Smooth muscle cell (in vitro differentiated cells): ENCODE measurements at regions not wholly inside any gene's neighbourhood (a gene's known extent, or its start where the extent isn't known, plus 50 kb on each side); places are given as distances from the start of the nearest gene placed in this dataset.

Source experiments
- DNase-seq: peaks from one replicate; lab custom pipeline; 2025; ENCODE audit not compliant: unreplicated experiment; lab: John Stamatoyannopoulos, UW
- H2AFZ ChIP-seq: fragments of 200-600 bp; sonication (generic); 2 replicates; pipeline ENCODE4 v1.6.0; 2016; ENCODE audit warnings: antibody characterized with exemption, low read depth, mild to moderate bottlenecking
- H3F3A ChIP-seq: fragments of 200-600 bp; sonication (generic); 2 replicates; pipeline ENCODE4 v1.6.0; 2017; ENCODE audit warnings: antibody characterized with exemption, low read depth
- H3K27ac ChIP-seq: fragments of 200-600 bp; sonication (generic); 2 replicates; pipeline ENCODE4 v1.5.1; 2016; ENCODE audit warnings: low read depth, mild to moderate bottlenecking
- H3K27me3 ChIP-seq: fragments of 200-600 bp; sonication (generic); 2 replicates; pipeline ENCODE4 v1.6.1; 2016; ENCODE audit warnings: low read depth, mild to moderate bottlenecking
- H3K36me3 ChIP-seq: fragments of 200-600 bp; sonication (generic); 2 replicates; pipeline ENCODE4 v1.5.1; 2016; ENCODE audit warnings: low read depth
- H3K4me1 ChIP-seq: fragments of 200-600 bp; sonication (generic); 2 replicates; pipeline ENCODE4 v1.5.1; 2016; ENCODE audit warnings: low read depth
- H3K4me2 ChIP-seq: fragments of 200-600 bp; sonication (generic); 2 replicates; pipeline ENCODE4 v1.6.0; 2016; ENCODE audit warnings: mild to moderate bottlenecking
- H3K4me3 ChIP-seq: fragments of 200-600 bp; sonication (generic); 2 replicates; pipeline ENCODE4 v1.5.1; 2016; ENCODE audit warnings: mild to moderate bottlenecking
- H3K79me2 ChIP-seq: fragments of 200-600 bp; sonication (generic); 2 replicates; pipeline ENCODE4 v1.6.0; 2016; ENCODE audit warnings: low read depth, mild to moderate bottlenecking
- H3K9ac ChIP-seq: fragments of 200-600 bp; sonication (generic); 2 replicates; pipeline ENCODE4 v1.6.0; 2016; ENCODE audit warnings: low read depth
- H3K9me3 ChIP-seq: fragments of 200-600 bp; sonication (generic); replicated peaks from 2 replicates; pipeline ENCODE4 v1.5.1; 2016; ENCODE audit warnings: low read depth
- H4K20me1 ChIP-seq: fragments of 200-600 bp; sonication (generic); 2 replicates; pipeline ENCODE4 v1.6.0; 2016; ENCODE audit warnings: low read depth
- CTCF ChIP-seq: fragments of 200-600 bp; sonication (generic); IDR thresholded peaks from 2 replicates; pipeline ENCODE4 v1.5.1; 2017; ENCODE audit warnings: borderline replicate concordance, mild to moderate bottlenecking, antibody characterized with exemption; ENCODE audit not compliant: insufficient read depth, poor library complexity, severe bottlenecking
- WGBS: methylation state at CpG from one replicate; pipeline ENCODE4 v1.1.7; 2016; ENCODE audit warnings: low lambda C conversion rate; 5-methylcytosine and 5-hydroxymethylcytosine counted together

GRCh38 chr10:2387672-2388071 lies 650.3 kb upstream of the ADARB2 start:
- H3F3A ChIP-seq, result no peaks in the 10 kb centered on the region
- no peaks in the 10 kb centered on the region for H3K27me3 ChIP-seq
- H2AFZ ChIP-seq, result no peak overlapping the region
- DNase-seq, result no peak
- no peaks in the 10 kb centered on the region for H3K36me3 ChIP-seq
- no peak for TF ChIP-seq CTCF
- H3K4me1 ChIP-seq, result no peaks in the 10 kb centered on the region
- H3K9ac ChIP-seq, result no peak overlapping the region
- no peak overlapping the region for H3K27ac ChIP-seq
- H3K9me3 ChIP-seq, result no peaks in the 10 kb centered on the region
- WGBS, result 68% methylated on average over 3 of the region's 3 CpGs
- H3K4me2 ChIP-seq, result no peak overlapping the region
- H4K20me1 ChIP-seq, result no peaks in the 10 kb centered on the region
- no peak overlapping the region for H3K4me3 ChIP-seq
- H3K79me2 ChIP-seq, result no peaks in the 10 kb centered on the region

GRCh38 chr10:2387261-2387660 lies 649.9 kb upstream of the ADARB2 start:
- Histone ChIP-seq H3K27ac (no peak overlapping the region), H2AFZ (no peak overlapping the region), H3K9ac (no peak overlapping the region), H3K4me2 (no peak overlapping the region), H3K36me3 (no peaks in the 10 kb centered on the region), H4K20me1 (no peaks in the 10 kb centered on the region), H3K79me2 (no peaks in the 10 kb centered on the region), H3K4me3 (no peak overlapping the region), H3F3A (no peaks in the 10 kb centered on the region), H3K4me1 (no peaks in the 10 kb centered on the region), H3K27me3 (no peaks in the 10 kb centered on the region), H3K9me3 (no peaks in the 10 kb centered on the region)
- no peak for TF ChIP-seq CTCF
- DNase-seq, result no peak
- WGBS, result 79% methylated on average over 8 of the region's 8 CpGs

- H3K4me3 ChIP-seq, result no peak overlapping the region
- H2AFZ ChIP-seq, result no peak overlapping the region
- H3K4me1 ChIP-seq, result no peaks in the 10 kb centered on the region
- no peaks in the 10 kb centered on the region for H4K20me1 ChIP-seq
- H3K79me2 ChIP-seq, result no peaks in the 10 kb centered on the region
- TF ChIP-seq CTCF, result no peak
- H3K27ac ChIP-seq, result no peak overlapping the region
- no peak overlapping the region for H3K4me2 ChIP-seq
- H3K9me3 ChIP-seq, result no peaks in the 10 kb centered on the region
- no peaks in the 10 kb centered on the region for H3K36me3 ChIP-seq
- H3K27me3 ChIP-seq, result no peaks in the 10 kb centered on the region
- no peak for DNase-seq
- H3F3A ChIP-seq, result no peaks in the 10 kb centered on the region
- no peak overlapping the region for H3K9ac ChIP-seq
- WGBS, result 82% methylated on average over 8 of the region's 8 CpGs
Measured at GRCh38 chr10:2380218-2380617, 642.9 kb upstream of the ADARB2 start.

GRCh38 chr10:2367083-2367482 lies 629.8 kb upstream of the ADARB2 start:
- Histone ChIP-seq H3K79me2 (no peaks in the 10 kb centered on the region), H3K4me1 (no peaks in the 10 kb centered on the region), H4K20me1 (no peaks in the 10 kb centered on the region), H3K27me3 (no peaks in the 10 kb centered on the region), H3K9ac (no peak overlapping the region), H3K36me3 (no peaks in the 10 kb centered on the region), H3K4me3 (no peak overlapping the region), H2AFZ (no peak overlapping the region), H3K27ac (no peak overlapping the region), H3K4me2 (no peak overlapping the region), H3F3A (no peaks in the 10 kb centered on the region), H3K9me3 (no peaks in the 10 kb centered on the region)
- no peak for TF ChIP-seq CTCF
- no peak for DNase-seq
- 83% methylated on average over 5 of the region's 5 CpGs for WGBS
